ENCODE measurements at regions not wholly inside any gene's neighbourhood (a gene's known extent, or its start where the extent isn't known, plus 50 kb on each side); places are given as distances from the start of the nearest gene placed in this dataset.

DNA sequence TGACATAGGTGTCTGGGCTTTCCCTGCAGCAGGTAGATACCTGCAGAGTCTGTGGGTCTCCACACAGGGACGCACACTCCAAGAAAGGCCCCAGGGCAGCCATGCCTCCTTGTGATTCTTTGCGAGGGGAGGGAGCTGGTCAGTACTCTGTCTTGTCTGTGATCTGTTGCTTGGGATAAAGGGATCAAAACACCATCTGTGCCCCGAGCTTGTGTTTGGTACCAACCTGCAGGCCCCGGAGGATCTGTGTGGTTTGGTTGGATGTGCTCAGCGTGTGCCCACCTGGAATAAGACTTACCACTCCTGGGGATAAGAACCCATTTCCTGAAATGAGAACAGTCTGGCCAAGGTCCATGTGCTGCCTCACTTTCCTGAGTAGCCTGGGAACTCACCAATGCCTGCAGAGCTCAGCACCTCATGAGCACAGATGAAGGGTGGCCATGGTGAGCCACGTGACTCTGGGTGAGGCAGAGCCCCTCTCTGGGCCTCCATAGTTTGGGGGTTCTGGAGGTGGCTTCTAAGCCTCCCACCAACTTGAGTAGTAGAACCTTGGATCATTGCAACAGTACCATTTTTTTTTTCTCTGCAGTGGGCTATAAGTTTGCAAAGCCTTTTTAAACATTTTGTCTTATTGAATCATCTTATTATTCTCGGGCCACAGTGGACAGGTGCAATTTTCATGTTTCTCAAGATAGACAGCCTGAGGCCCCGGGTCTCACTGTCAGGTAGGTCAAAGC lies 134.8 kb downstream of the DDX1 start:
- TF ChIP-seq, protein P1, sequence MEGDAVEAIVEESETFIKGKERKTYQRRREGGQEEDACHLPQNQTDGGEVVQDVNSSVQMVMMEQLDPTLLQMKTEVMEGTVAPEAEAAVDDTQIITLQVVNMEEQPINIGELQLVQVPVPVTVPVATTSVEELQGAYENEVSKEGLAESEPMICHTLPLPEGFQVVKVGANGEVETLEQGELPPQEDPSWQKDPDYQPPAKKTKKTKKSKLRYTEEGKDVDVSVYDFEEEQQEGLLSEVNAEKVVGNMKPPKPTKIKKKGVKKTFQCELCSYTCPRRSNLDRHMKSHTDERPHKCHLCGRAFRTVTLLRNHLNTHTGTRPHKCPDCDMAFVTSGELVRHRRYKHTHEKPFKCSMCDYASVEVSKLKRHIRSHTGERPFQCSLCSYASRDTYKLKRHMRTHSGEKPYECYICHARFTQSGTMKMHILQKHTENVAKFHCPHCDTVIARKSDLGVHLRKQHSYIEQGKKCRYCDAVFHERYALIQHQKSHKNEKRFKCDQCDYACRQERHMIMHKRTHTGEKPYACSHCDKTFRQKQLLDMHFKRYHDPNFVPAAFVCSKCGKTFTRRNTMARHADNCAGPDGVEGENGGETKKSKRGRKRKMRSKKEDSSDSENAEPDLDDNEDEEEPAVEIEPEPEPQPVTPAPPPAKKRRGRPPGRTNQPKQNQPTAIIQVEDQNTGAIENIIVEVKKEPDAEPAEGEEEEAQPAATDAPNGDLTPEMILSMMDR (IDR thresholded peaks at IDR 0.05; ENCODE audit: extremely low read depth, missing control alignments), result no peak
- no peak for DNase-seq (ENCODE audit: low spot score)

DNA sequence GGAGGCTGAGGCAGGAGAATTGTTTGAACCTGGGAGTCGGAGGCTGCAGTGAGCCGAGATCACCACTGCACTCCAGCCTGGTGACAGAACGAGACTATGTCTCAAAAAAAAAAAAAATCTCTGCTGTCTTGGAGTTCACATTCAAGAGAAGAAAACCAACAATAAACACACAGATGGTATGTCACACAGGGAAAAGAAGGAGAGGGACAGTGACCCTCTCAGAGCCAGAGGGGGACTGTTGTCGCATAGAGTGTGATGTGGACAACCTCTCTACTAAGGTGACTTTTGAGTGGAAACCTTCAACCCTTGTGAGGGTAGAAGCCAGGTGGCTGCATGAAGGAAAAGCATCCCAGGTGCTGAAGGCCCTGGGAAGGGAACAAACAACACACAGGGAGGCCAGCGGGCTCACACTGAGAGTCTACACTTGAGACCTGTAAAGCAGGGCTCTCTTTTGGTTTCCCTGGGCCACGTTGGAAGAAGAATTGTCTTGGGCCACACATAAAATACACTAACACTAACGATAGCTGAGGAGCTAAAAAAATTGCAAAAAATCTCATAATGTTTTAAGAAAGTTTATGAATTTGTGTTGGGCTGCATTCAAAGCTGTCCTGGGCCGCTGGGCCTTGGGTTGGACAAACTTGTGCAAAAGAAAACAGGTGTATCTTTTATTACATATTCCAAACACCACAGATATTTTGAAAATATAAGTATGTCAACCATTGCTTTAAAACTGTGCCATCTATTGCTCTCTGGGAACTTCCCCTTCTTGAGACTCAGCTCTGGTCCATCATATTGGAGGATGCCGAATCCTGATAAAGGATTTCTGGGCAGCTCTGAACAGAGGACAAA lies 136.0 kb downstream of the DDX1 start:
- DNase-seq (ENCODE audit: low spot score), result no peak
- TF ChIP-seq, protein P1 (IDR thresholded peaks at IDR 0.05; ENCODE audit: extremely low read depth, missing control alignments), result no peak

DNA sequence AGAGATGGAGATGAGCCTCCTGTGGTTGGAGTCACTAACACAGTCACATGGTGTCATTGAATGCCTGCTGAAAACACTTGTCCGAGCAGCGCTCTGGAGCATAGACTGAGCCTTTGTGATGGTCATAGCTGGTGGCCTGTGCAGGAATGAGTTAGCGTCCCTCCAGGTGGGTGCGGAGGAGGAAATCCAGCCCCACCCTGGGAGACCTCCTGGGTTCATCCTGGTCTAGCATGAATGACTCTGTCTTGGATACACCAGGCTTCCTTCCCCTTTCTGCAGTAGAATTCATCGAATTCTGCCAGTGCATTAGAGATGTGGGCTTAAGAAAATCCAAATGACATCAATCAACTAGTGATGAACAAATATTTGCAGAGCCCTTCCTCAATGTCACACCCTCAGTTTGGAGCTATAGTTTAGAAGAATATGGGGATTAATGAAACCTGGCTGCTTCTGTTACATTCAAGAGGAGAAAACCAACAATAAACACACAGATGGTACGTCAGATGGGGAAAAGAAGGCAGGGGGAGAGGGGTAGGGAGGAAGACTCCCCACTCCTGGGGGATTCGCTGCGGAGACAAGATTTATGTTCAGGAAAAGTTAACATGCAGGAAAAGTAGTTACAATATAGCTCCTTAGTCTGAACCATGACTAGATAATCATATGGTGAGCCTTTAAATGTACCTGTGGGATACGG lies 136.7 kb downstream of the DDX1 start:
- DNase-seq (ENCODE audit: low spot score), result no peak
- TF ChIP-seq, protein P1 (IDR thresholded peaks at IDR 0.05; ENCODE audit: extremely low read depth, missing control alignments), result no peak

DNA sequence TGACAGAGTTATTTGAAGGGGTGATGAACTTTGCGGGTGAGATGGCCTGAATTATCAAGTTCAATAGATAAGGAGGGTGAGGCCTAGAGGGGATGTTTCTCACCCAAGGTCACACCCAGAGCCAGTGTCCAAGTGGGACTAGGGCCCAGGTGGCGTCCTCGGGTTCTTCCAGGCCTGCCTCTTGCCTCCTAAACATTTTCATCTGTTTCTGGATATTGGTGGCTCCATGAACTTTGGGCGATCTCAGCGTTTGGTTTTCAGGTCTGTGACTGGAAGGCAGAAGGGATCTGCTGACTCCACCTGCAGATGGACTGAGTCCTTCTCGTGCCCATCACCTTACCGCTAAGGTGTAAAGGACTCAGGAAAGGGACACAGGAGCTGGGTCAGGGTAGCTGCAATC lies 137.3 kb downstream of the DDX1 start:
- TF ChIP-seq, protein P1 (IDR thresholded peaks at IDR 0.05; ENCODE audit: extremely low read depth, missing control alignments), result no peak
- no peak for DNase-seq (ENCODE audit: low spot score)

DNA sequence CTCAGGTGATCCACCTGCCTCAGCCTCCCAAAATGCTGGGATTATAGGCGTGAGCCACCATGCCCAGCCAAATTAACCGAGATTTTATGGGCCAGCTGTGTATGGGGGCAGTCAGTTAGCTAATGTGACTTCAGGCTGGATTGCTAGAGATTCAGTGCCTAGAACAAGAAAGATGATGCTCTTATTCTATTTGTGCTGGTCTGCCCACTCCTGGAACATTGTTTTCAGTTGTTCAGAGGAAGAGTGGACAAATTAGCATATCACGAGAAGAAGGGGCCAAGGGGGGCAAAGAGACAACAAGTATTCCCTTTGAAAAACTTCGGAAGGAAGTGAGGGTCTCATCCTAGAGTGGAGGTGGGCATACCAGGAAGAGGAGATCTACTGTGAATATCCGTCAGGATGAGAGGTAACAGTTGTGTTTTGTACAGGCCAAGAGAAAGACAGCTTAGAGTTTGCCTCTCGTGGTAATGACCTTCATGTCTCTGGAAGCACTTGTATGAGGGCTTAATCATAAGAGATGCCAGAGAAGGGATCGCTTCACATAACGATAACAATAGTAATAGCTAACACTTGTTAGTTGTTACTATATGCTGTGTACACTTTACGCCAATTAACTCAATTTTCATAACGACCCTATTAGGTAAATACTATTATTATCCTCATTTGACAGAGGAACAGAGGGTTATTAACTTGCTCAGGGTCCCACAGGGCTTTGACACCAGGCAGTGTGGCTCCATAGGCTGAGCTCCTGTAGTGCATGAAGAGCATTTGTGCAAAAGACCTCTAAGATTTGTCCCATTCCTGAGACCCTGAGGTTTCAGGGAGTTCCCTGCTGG lies 138.3 kb downstream of the DDX1 start:
- TF ChIP-seq, protein P1 (IDR thresholded peaks at IDR 0.05; ENCODE audit: extremely low read depth, missing control alignments), result no peak

DNA sequence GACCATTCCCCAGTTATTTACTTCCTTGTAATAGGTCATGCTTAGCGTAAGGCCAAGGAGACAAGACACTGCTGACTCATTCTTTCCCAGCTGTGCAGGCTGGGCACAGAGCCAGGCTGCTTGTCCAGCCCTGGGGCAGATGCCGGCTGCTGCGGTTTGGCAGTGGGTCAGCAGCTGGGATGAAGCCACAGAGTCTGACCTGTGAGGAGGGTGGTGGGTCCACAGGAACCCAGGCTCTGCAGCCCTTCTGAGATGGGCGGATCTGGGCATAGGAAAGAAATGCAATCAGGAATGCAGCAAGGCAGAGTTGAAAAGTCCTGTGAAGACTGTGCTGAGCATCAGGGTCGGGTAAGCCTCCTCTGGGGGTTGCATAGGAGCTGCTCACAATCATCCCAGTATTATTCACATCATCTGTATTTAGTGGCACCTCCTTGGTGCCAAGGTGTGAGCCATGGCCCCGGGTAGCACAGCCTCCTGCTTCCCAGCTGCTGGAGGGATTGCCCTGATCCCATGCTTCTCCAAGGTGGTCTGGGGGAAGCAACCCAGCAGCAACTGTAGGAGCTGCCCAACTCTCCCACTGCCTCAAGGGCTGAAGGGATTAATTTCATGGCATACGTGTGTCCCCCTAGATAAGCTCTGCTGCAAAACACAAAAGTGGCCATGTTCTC lies 139.0 kb downstream of the DDX1 start:
- TF ChIP-seq, protein P1 (IDR thresholded peaks at IDR 0.05; ENCODE audit: extremely low read depth, missing control alignments), result no peak
- DNase-seq (ENCODE audit: low spot score), result no peak

More for the DNA sequence above, 138.3 kb downstream of the DDX1 start:
- DNase-seq (ENCODE audit: low spot score), result no peak
